Endothelial cell of umbilical vein (primary cell): ENCODE measurements at regions not wholly inside any gene's neighbourhood (a gene's known extent, or its start where the extent isn't known, plus 50 kb on each side); places are given as distances from the start of the nearest gene placed in this dataset.

Experiments used
- EZH2 ChIP-seq: IDR thresholded peaks from 2 replicates; pipeline ENCODE4 v1.6.1; 2012; ENCODE audit warnings: borderline replicate concordance, low read depth, mild to moderate bottlenecking, moderate library complexity, low read length, inconsistent platforms; ENCODE audit not compliant: severe bottlenecking
- FOS ChIP-seq: IDR thresholded peaks from 2 replicates; pipeline ENCODE4 v1.6.1; 2011; ENCODE audit warnings: mild to moderate bottlenecking, low read length, moderate library complexity, borderline replicate concordance; ENCODE audit not compliant: insufficient read depth
- GATA2 ChIP-seq: IDR thresholded peaks from 2 replicates; pipeline ENCODE4 v1.7.0; 2011; ENCODE audit warnings: low read depth, mild to moderate bottlenecking, moderate library complexity, mixed read lengths, low read length; ENCODE audit not compliant: insufficient read length, insufficient read depth
- JUN ChIP-seq: IDR thresholded peaks from 2 replicates; pipeline ENCODE4 v1.6.1; 2011; ENCODE audit warnings: borderline replicate concordance, low read depth; ENCODE audit not compliant: insufficient read length, insufficient read depth
- POLR2A ChIP-seq: IDR thresholded peaks from 2 replicates; pipeline ENCODE4 v1.6.1; 2012; ENCODE audit warnings: low read depth, mild to moderate bottlenecking, control low read depth, low read length
- POLR2AphosphoS5 ChIP-seq: IDR thresholded peaks from 2 replicates; pipeline ENCODE4 v1.6.1; 2012; ENCODE audit warnings: low read depth, mild to moderate bottlenecking, control low read depth, low read length, moderate library complexity; ENCODE audit not compliant: insufficient read depth
- TF ChIP-seq, protein P1 (sequence below), 2 donors: IDR thresholded peaks; 1 replicate in 1 of 2; 2 replicates in 1 of 2; pipeline ENCODE4 v1.5.1; 2011; ENCODE audit warnings: low read length in 2 of 2, mild to moderate bottlenecking in 2 of 2, moderate library complexity in 2 of 2, control low read depth in 1 of 2, inconsistent platforms in 1 of 2, low read depth in 1 of 2; ENCODE audit not compliant: insufficient read depth in 1 of 2; ENCODE audit errors: extremely low read depth in 1 of 2
- TF ChIP-seq, protein P2 (sequence below): IDR thresholded peaks from 2 replicates; pipeline ENCODE4 v1.6.1; 2011; ENCODE audit not compliant: insufficient read depth, insufficient read length

DNA sequence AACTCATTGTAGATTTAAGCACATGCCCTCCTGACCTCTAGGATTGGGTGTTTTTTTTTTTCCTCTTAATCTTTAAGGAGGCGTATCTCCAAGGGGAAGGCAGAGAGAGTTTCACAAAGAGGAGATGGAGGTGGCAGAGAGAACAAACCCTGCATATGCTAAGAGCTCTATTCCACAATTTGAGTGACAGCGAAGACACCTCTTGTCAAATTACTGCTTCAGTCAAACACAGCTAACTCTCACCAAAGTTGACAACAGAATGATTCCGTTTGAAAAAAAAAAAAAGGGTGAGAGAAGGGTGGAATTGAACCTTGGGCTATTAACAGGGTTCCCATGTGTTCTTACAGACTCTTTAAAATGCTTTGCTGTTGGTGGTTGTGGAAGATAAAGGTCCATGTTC lies 112.6 kb downstream of the NXPE2 start:
- TF ChIP-seq, protein P1, sequence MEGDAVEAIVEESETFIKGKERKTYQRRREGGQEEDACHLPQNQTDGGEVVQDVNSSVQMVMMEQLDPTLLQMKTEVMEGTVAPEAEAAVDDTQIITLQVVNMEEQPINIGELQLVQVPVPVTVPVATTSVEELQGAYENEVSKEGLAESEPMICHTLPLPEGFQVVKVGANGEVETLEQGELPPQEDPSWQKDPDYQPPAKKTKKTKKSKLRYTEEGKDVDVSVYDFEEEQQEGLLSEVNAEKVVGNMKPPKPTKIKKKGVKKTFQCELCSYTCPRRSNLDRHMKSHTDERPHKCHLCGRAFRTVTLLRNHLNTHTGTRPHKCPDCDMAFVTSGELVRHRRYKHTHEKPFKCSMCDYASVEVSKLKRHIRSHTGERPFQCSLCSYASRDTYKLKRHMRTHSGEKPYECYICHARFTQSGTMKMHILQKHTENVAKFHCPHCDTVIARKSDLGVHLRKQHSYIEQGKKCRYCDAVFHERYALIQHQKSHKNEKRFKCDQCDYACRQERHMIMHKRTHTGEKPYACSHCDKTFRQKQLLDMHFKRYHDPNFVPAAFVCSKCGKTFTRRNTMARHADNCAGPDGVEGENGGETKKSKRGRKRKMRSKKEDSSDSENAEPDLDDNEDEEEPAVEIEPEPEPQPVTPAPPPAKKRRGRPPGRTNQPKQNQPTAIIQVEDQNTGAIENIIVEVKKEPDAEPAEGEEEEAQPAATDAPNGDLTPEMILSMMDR (IDR thresholded peaks at IDR 0.05; ENCODE audit: extremely low read depth in 1 of 2, insufficient read depth in 1 of 2, low read depth in 1 of 2, low read length in 2 of 2): no peak
- TF ChIP-seq GATA2 (no peak), POLR2A (no peak), POLR2AphosphoS5 (no peak), EZH2 (no peak), FOS (no peak), JUN (no peak)
- TF ChIP-seq, protein P2, sequence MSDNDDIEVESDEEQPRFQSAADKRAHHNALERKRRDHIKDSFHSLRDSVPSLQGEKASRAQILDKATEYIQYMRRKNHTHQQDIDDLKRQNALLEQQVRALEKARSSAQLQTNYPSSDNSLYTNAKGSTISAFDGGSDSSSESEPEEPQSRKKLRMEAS: no peak
